ENCODE measurements at regions not wholly inside any gene's neighbourhood (a gene's known extent, or its start where the extent isn't known, plus 50 kb on each side); places are given as distances from the start of the nearest gene placed in this dataset.

DNA sequence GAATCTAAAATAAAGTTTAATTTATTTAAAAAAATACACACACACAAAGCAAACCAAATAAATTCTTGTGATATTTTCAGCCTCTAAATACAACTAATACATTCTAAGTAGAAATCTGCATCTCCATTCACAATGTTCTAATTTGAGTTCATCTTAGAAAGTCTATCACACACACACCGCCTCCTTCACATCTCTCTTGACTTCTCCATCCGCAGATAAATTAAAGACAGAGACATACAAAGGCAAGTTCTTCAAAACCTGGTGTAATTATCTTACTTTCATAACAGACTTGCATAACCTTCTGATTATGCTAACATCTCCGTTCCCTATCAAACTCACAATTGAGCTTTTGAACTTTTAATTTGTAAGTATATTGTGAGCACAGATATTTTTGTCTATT lies 657.3 kb downstream of the VGLL3 start:
- no peak for TF ChIP-seq CTCF (IDR thresholded peaks at IDR 0.05)
- no peak for TF ChIP-seq POLR2A (IDR thresholded peaks at IDR 0.05)

Measured in Peyer's patch (tissue), 4 donors.